Prostate gland (tissue), 2 donors: ENCODE measurements at regions not wholly inside any gene's neighbourhood (a gene's known extent, or its start where the extent isn't known, plus 50 kb on each side); places are given as distances from the start of the nearest gene placed in this dataset.

ENCODE experiments used
- POLR2AphosphoS5 ChIP-seq: sonication (generic); formaldehyde crosslinking; IDR thresholded peaks from one replicate; pipeline ENCODE4 v1.6.1; 2017; ENCODE audit warnings: antibody characterized with exemption
- TF ChIP-seq, protein P1 (sequence below), 4 experiments: fragments of 200-600 bp in 2 of 4; fragments of 450-650 bp in 2 of 4; sonication (generic) in 2 of 4; IDR thresholded peaks; 1 replicate in 3 of 4; 2 replicates in 1 of 4; pipeline ENCODE4 v1.5.1; 2016 to 2019; ENCODE audit warnings: antibody characterized with exemption in 4 of 4, mild to moderate bottlenecking in 2 of 4, moderate library complexity in 2 of 4

GRCh38 chr6:94845742-94846141 is 731.6 kb upstream of the MANEA start:
- TF ChIP-seq, protein P1, sequence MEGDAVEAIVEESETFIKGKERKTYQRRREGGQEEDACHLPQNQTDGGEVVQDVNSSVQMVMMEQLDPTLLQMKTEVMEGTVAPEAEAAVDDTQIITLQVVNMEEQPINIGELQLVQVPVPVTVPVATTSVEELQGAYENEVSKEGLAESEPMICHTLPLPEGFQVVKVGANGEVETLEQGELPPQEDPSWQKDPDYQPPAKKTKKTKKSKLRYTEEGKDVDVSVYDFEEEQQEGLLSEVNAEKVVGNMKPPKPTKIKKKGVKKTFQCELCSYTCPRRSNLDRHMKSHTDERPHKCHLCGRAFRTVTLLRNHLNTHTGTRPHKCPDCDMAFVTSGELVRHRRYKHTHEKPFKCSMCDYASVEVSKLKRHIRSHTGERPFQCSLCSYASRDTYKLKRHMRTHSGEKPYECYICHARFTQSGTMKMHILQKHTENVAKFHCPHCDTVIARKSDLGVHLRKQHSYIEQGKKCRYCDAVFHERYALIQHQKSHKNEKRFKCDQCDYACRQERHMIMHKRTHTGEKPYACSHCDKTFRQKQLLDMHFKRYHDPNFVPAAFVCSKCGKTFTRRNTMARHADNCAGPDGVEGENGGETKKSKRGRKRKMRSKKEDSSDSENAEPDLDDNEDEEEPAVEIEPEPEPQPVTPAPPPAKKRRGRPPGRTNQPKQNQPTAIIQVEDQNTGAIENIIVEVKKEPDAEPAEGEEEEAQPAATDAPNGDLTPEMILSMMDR (IDR thresholded peaks at IDR 0.05) = no peak
- TF ChIP-seq POLR2AphosphoS5 = no peak
